CD4-positive, alpha-beta T cell treated with Interleukin-15 for 4 hours (primary cell): ENCODE measurements at regions not wholly inside any gene's neighbourhood (a gene's known extent, or its start where the extent isn't known, plus 50 kb on each side); places are given as distances from the start of the nearest gene placed in this dataset.

Source experiments
- DNase-seq: peaks from one replicate; pipeline ENCODE4 v3.0.0-alpha.2; 2020; ENCODE audit warnings: low spot score

DNA sequence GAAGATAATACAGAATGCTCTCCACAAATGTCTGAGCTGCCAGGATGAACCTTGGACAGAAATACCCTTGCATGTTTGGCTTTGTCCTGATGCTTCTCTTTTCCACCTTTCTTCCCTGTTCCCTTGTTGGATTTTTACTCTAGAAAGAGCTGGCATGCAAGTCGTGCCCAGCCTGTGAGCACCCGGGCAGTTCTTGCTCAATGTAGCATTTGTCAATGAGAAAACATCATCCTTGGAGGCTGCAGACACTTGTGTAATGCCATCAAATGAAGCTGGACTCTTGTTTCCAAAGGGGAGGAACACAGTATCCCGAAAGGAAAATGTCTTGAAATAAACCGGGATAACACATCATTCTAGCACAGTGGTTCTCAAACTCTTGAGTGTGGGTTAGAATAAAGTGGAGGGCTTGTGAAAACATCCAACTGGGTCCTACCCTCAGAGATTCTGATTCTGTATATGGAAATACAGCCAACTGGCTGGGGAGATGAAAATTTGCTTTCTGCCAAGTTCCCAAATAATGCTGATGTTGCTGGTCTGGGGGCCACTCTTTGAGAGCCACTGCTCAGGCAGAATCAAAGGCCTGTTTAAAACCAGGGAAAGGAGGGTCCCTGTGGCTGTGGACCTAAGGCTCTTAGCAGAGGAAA is 237.2 kb downstream of the SPATA18 start:
- no peak for DNase-seq

DNA sequence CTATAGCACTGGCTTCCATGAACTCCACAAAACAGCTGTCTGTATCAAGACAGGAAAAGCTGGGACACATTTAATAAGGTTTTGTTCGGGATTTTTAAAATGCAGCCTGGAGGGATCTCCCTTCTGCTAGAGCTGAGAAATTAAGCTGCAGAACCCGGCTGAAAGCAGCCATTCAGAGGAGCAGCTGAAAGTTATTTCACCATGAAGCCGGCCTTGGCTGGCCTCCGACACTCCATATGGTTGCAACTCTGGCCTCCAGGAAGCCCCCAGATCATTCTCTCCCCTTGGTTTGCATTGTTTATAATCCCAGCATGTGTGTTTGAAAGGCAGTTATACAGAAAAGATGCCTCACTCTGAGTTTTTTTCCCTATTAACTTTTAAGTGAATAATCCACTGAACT is 239.4 kb downstream of the SPATA18 start:
- DNase-seq, result no peak

DNA sequence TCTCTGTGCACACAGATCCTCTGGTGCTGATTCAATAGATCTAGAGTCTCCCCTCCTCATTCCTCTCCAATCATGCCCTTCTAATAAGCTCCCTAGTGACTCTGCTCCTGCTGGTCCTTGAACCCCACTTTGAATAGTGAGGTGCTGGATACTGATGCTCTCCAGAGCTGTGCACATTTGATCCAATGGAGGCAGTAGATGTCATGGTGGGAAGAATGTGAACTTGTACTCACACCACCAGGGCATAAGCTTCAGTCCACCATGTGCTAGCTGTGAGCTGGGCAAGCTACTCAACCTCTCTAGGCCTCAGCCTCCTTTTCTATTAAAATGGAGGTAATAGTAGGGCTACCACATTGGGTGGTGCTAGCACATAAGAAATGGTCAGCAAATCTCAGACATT is 241.1 kb downstream of the SPATA18 start:
- DNase-seq, result no peak

DNA sequence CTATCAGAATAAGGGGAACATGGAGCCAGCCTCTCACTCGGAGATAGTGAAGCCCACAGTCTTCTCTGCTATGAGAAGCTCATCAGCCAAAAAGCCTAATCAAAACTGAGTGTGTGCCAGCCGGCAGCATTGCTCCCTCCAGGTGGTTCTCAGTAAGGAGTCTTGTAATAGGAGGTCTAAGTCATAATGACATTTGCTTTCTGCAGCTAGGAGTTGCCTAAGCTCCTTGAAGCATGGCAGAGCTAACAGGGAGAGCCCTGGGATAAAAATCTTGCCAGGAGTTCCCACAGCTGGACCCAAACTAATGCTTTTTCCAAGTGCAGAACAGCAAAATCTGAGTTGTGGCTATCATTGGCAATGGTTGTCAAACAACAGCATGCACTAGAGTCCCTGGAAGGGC is 245.2 kb downstream of the SPATA18 start:
- no peak for DNase-seq

DNA sequence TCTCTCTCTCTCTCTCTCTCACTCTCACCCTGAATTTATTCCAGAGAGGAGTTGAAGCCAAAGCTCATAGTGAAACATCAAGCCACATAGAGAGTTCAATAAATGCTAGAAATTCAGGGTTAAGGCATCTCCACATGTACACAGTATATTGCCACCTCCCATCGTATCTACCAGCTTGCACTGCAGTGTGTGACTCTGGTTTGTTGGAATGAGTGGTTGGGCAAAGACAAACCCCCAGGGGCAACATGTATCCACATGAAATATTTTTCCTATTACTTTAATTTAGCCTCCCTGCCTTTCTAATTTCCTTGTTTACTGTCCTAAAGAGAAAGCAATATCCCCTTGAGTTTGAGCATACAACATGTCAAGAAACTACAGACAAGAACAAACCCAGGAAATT is 247.3 kb downstream of the SPATA18 start:
- DNase-seq, result no peak

DNA sequence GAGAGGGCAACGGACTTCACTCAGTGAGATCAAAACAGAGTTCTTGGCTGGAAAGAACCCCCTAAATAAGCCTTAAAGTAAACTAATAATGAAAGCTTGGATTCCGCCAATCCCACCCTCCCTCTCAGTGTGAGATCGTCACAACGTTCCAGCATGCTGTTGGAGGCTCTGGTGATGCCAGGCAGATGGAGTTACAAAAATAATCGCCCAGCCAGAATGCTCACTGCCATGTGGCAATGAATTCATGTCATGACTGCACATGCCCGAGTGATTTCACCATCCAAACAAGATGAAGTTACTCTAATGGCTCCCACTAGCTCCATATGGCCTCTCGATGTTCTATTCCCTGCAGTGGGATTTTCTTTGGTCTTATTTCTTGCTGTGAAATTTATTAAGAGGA is 248.0 kb downstream of the SPATA18 start:
- no peak for DNase-seq

DNA sequence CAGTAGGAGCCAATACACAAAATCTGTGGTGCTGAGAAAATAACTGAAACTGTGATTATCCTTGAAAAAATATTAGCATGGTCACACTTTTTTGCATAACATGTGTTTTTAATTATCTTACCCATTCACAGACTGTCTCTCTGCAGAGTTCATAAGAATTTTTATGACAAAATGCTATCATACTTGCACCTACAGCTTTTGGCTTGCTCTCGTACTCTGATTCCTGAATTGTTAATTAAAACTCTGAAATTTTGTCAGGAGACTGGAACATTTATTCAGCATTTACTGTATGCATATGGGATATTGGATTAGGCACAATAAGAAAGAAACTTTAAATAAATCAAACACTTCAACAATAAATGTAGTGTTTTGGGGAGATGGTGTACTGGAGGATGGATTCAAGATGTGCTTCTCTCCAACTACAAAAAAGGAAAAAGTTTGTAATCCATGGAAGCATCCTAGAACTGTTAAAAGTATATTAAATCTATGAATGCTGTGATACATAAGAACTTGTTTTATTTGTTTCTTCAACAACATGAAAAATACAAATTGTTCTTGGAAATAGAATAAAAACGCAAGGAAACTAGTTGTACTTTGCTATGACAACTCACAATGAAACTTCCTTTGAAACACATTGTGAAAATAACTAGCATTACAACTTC is 260.5 kb downstream of the SPATA18 start:
- no peak for DNase-seq

DNA sequence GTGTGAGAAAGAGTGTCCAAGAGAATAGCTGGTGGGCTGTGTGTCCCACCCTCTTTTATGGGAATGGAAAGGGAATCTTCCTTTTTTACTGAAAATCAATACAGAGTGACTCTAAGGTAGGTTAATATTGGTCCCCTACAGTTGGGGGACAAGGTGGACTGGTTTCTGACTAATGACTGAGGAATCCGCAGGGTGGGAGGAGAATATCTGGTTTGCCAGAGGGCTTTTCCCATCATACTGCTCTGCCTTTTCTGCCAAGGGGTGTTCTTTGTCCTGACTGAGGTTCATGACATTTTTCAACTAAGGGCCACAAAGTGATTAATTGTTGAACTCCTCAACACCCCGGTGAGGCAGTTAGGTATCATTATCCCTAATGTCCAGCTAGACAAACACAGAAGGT is 261.6 kb downstream of the SPATA18 start:
- DNase-seq, result no peak

DNA sequence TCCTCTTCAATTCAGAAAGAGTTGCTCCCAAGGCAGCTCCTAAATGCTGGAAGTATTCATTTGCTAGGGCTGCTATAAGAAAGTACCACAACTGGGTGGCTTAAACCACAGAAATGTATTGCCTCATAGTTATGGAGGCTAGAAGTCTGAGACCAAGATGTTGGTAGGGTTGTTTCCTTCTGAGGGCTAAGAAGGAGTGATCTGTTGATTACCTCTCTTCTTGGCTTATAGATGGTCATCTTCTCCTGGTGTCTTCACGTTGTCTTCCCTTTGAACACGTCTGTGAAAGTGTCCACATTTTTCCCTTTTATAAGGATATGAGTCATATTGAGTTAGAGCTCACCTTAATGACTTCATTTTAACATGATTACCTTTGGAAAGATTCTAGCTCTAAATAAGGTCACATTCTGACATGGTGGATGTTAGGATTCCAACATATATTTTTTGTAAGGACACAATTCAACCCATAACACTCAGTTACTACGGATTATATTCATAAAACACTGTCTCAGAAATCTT is 266.3 kb downstream of the SPATA18 start:
- DNase-seq, result no peak

DNA sequence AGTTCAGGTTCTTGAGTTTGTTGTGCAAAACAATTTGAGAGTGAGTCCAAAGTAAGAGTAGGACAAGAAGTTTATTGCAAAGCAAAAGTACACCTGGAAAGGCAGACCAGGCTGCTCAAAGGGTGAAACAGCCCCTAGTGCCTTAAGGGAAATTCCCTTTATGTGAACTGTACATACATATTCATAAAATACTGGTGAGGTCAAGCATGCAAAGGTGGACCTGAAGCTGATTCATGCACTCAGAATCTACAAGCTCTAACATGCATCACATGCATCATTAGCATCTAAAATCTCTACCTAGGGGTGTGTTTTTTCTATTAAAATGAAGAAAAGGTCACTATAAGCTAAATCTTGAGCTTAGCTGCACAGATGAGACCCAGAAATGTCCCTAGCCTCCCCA is 266.9 kb downstream of the SPATA18 start:
- DNase-seq, result no peak

DNA sequence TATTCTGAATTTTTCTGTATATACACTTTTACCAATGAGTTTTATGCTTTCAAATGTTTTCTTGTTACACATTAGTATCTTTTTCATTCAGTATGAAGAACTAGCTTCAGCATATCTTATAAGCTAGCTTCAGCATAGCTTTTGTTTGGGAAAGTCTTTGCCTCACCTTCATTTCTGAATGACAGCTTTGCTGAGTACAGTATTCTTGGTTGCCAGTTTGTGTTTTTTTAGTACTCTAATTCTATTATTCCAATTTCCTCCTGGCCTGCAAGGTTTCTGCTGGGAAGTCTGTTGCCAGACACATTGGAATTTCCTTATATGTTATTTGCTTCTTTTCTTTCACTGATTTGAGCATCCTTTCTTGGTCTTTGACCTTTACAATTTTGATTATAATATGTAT is 278.8 kb downstream of the SPATA18 start:
- no peak for DNase-seq

DNA sequence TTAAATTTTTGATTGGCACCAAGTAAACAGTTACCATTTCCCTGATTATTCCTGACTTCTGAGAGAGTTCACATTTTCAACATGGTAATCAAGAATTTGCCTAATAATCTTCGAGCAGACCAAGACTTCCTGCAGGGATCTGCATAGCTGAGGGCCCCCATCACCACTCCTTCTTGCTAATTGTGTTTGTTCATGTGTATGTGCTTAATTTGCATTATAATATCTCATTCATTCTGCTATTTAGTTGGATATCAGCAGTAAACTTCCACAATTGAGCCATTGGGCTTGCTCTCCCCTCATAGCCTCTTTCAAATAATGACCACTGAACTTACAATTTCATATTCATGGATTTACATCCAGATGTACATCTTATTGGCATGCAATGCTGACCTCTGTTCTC is 292.5 kb downstream of the SPATA18 start:
- no peak for DNase-seq

DNA sequence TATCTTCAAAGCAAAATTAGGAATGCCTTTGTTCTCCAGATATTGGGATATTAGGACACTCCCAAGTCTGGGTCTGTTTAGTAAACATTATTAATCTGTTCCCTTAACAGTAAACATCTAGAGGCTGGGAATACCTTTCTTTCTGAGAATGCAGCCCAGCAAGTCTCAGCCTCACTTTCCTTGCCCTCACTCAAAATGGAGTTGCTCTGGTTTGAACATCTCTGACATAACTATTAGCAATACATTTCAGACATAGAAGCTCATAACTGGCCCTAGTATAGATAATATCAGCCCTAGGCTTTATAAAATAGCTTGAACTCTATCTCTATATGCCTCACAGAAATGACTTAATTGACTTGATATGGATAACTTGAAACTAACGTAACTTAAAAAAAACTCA is 299.8 kb downstream of the SPATA18 start:
- no peak for DNase-seq

DNA sequence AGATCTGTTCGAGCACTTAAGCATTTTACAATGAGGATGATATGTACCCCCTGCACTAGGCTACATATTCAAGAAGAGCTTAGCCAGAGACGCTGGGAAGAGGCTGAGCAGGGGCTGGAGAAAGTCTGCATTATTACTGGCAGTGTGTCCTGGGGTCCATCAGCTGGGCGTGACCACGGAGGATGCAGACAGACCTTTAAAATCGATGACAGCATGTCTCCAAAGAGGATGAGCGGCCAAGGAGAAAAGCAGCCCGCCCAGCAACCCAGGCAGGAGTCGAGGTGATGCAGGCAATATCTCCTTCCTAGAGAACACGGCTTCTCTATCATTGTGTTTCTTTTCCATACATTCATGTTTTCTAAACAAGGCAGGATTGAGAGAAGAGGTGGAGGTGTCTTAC is 300.7 kb downstream of the USP46 start:
- no peak for DNase-seq

DNA sequence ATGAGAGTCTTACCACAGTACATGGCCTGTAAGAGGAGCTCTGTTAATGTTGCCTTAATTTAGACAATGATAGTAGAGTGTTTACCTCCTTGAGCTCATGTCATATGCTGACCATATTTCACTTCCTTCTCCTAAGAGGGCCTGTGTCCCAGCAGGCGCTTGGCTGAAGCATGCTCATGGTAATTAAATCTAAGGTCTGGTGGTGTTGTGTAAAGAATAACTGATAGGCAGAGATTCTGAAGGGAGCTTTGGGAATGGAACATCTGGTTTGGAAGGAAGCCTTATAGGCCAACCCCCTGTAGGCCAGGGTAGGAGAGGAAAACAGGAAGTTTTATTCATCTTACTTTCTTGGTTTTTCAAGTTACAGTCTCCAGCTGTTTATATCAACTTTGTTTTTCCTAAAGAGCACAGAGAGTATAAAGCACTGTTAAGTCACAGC is 300.2 kb downstream of the USP46 start:
- no peak for DNase-seq

DNA sequence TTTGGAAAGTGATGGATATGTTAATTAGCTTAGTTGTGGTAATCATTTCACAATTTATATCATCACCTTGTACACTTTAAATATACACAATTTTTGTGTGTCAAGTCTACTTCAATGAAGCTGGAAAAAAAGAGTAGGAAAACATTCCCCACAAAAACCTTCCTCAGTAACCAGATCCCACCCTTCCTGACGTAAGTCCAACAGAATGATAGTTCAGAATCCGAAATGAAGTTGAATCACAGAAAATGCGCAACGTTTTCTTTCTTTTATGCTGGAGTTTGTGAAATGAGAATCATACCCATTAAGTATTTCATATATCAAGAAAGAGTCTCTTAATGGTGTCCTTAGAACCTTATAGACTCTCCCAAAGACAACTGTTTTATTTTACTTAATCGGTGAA is 292.9 kb downstream of the USP46 start:
- no peak for DNase-seq

DNA sequence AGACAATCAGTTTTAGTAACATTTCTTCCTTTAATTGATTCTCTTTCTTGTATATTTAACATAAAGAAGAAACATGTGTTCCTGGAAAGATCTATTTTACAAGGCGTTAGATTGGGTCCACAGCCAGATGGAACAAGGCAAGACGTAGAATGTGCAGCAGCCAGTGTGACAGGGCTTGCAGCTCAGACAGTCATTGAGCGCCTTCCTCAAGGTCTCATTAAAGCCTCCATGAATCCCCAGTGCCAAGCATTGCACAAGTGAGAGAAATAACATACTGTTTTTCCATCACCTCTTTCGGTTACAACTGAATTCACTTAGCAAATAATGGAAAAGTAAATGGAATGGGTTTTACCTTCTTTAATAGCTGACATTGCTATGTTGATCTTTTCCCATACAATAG is 292.5 kb downstream of the USP46 start:
- DNase-seq, result no peak

DNA sequence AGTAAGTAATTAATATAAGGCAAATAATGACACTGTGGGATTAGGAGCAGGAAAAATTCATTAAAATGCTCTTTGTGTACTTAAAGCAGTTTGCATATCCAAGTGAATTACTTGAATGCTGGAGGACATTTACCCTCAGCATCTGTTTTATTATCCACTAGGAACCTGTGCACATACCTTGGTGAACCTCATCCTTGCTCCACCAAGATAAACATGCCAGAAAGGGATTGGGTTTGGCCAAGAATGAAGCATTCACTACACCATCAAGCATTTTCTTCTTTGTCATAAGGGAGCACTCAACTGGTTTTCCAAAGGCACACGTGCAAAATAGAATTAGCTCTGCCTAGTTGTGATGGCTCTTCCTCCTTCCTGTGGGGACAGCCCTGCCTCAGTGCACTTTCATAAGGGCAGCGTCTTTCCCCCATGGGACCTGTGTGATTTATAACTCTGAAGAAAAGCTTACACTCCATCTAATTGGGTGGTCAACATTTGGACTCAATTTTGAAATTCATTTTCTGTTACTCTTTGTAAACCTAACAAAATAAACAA is 291.7 kb downstream of the USP46 start:
- DNase-seq, result no peak

DNA sequence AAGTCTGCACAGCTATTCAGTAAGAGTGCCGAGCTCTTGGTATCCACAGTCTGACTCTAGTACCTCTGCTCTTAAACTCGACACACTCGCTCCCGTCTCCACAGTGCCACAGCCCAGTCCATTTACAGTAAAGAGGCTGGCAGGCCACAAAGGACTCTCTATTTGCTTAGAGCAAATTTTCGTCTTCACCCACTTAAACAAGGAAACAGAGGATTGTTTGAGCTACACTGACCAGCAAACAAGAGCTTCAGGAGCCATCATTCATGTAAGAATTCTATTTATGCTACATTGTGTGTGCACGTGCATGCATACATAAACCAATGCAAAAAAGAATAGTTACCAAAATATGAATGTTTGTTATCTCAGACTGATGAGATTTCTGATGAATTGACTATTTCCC is 290.2 kb downstream of the USP46 start:
- no peak for DNase-seq

DNA sequence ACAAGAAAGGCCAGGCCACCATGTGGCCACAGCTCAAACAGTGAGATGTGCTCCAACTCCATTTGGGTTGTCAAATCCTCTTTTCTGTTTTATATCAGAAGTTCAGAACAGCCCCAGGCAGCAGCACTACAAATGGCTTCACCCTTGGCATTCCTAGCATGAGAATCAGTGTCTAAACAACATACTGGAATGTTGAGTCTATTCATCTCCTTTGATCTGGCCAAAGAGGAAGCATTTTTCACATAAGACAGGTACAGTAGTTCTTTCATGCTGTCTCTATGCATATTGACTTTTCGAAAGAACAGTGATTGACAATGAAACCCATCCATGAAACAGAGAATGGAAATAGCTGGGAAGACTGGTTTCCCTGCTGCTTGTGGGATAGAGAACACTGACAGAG is 289.5 kb downstream of the USP46 start:
- DNase-seq, result no peak

DNA sequence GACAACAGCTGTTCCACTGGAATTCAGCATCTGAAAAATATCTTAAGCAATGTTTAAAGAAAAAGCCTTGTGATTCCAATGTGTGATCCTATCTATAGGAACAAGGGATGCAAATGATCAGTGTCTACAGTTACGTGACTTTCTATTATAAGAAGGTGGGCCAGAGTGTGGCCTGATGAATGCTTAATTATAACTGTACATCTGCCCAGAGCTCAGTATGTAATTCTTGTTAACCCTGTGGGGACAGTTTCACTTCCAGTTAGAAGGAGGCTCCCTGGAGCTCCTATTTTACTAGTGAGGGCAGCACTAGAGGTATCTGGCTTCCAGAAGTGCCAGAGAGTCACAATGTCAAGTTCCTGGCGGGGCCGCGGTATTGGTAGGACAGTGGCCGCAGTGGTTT is 288.5 kb downstream of the USP46 start:
- no peak for DNase-seq

DNA sequence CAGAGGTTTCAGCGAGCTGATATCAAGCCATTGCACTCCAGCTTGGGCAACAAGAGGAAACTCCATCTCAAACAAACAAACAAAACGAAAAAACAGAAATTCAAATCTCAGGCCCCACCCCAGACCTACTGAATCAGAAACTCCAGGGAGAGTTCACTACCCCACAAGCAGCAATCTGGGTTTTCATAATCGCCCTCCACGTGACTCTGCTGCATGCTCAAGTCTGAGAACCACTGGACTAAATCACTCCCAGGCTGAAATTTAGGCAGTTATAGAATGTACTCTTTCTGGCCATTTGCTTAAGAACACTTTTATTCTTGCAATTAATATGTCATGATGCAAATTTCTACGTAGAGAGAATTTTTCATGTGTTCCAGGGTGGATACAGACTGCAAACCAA is 287.3 kb downstream of the USP46 start:
- DNase-seq, result no peak

DNA sequence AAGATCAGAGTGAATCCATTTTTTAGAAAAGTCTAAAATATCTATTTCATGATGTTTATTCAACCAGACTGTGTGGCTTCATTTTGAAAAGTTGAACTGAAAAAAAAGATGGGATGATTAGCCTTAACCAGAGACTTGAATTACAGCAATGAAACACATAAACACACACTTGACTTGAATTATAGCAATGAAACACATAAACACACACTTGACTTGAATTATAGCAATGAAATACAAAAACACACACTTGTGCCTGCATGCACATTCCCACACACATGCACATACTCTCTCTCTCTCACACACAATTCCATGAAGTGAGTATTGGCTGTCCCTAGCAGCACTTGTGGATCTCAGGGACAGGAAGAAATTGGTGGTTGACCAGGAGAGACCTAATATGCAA is 286.8 kb downstream of the USP46 start:
- DNase-seq, result no peak

DNA sequence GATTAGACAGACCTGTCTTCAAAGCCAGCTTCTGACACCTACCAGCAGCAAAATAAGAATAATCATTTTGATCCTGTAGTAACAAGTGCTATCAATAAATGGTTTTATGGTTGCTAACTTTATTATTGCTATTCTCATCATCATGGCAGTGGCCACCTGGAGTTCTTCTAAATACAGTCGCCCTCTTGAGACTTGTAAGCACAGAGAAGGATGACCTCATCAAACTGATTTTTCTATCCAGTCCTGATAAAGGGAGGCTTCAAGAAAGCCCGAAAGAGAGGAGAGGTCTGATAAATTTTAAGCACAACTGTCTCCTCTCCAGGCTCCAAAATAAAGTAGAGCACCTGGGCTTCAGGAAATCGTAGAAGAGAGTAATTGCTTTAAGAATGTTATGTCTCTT is 286.4 kb downstream of the USP46 start:
- no peak for DNase-seq
